GM23248 (cell line): ENCODE measurements at regions not wholly inside any gene's neighbourhood (a gene's known extent, or its start where the extent isn't known, plus 50 kb on each side); places are given as distances from the start of the nearest gene placed in this dataset.

Source experiments
- DNase-seq: peaks from one replicate; pipeline ENCODE4 v3.0.0-alpha.2; 2015
- H2AFZ ChIP-seq: fragments of 200-600 bp; sonication (generic); 2 replicates; pipeline ENCODE4 v1.6.1; 2016; ENCODE audit warnings: antibody characterized with exemption
- H3F3A ChIP-seq: fragments of 200-600 bp; sonication (generic); 2 replicates; pipeline ENCODE4 v1.6.1; 2016; ENCODE audit warnings: mild to moderate bottlenecking, antibody characterized with exemption, mixed run types; ENCODE audit not compliant: insufficient read depth
- H3K27ac ChIP-seq: fragments of 200-600 bp; sonication (generic); 2 replicates; pipeline ENCODE4 v1.5.1; 2016; ENCODE audit warnings: mild to moderate bottlenecking
- H3K27me3 ChIP-seq: fragments of 200-600 bp; sonication (generic); replicated peaks from 2 replicates; pipeline ENCODE4 v1.6.1; 2016; ENCODE audit warnings: mild to moderate bottlenecking; ENCODE audit not compliant: insufficient read depth
- H3K36me3 ChIP-seq: fragments of 200-600 bp; sonication (generic); 2 replicates; pipeline ENCODE4 v1.6.1; 2016; ENCODE audit warnings: low read depth, mild to moderate bottlenecking
- H3K4me1 ChIP-seq: fragments of 200-600 bp; sonication (generic); 2 replicates; pipeline ENCODE4 v1.6.1; 2016; ENCODE audit warnings: mild to moderate bottlenecking; ENCODE audit not compliant: insufficient read depth
- H3K4me2 ChIP-seq: fragments of 200-600 bp; sonication (generic); one replicate; pipeline ENCODE4 v1.6.1; 2016; ENCODE audit warnings: mild to moderate bottlenecking; ENCODE audit not compliant: unreplicated experiment
- H3K4me3 ChIP-seq: fragments of 200-600 bp; sonication (generic); 2 replicates; pipeline ENCODE4 v1.5.1; 2016; ENCODE audit warnings: mild to moderate bottlenecking
- H3K79me2 ChIP-seq: fragments of 200-600 bp; sonication (generic); 2 replicates; pipeline ENCODE4 v1.6.1; 2016; ENCODE audit warnings: mild to moderate bottlenecking; ENCODE audit not compliant: insufficient read depth
- H3K9ac ChIP-seq: fragments of 200-600 bp; sonication (generic); 2 replicates; pipeline ENCODE4 v1.6.1; 2016; ENCODE audit warnings: mild to moderate bottlenecking
- H3K9me2 ChIP-seq: fragments of 200-600 bp; sonication (generic); 2 replicates; pipeline ENCODE4 v1.6.1; 2016; ENCODE audit warnings: mixed run types, mild to moderate bottlenecking, moderate library complexity; ENCODE audit not compliant: insufficient read depth
- H3K9me3 ChIP-seq: fragments of 200-600 bp; sonication (generic); one replicate; pipeline ENCODE4 v1.6.1; 2017; ENCODE audit warnings: low read depth
- H4K20me1 ChIP-seq: fragments of 200-600 bp; sonication (generic); 2 replicates; pipeline ENCODE4 v1.6.0; 2016; ENCODE audit not compliant: insufficient read depth
- EZH2 ChIP-seq: fragments of 200-600 bp; sonication (generic); IDR thresholded peaks from 2 replicates; pipeline ENCODE4 v1.6.1; 2018; ENCODE audit warnings: antibody characterized with exemption, mild to moderate bottlenecking; ENCODE audit not compliant: insufficient read depth, poor library complexity, severe bottlenecking
- EZH2phosphoT487 ChIP-seq: fragments of 200-600 bp; sonication (generic); IDR thresholded peaks from 2 replicates; pipeline ENCODE4 v1.6.1; 2018; ENCODE audit warnings: antibody characterized with exemption, moderate library complexity, mild to moderate bottlenecking, low read depth; ENCODE audit not compliant: insufficient read depth
- WGBS, 2 experiments: methylation state at CpG; one replicate each; pipeline ENCODE4 v1.1.6; 2015 to 2017; ENCODE audit warnings: low lambda C conversion rate in 2 of 2, low coverage in 1 of 2; ENCODE audit errors: missing lambda C conversion rate in 2 of 2; 5-methylcytosine and 5-hydroxymethylcytosine counted together
- in situ Hi-C: fragments of 300-500 bp; cut with MboI; formaldehyde crosslinking; loops from 2 replicates; pipeline ENCODE4 v1.15.0; 2020

DNA sequence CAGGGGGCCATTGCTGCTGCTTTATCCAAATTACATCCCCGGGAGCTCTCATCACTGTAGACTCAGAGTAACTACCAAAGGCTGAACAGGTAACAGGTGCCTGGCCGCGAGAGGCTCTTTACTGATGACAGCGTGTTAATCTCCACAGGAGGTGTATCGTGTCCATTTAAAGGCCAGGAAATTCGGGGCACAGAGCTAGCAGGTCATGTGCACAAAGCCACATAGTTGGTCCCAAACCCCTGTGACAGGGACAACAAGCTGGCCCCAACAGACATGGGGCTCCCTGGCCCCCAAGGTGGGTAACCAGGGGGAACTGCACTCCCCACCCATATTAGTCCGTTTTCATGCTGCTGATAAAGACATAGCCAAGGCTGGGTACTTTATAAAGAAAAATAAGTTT is 55.3 kb upstream of the RBFOX3 start:
- no peak for TF ChIP-seq EZH2phosphoT487
- no peak for TF ChIP-seq EZH2

DNA sequence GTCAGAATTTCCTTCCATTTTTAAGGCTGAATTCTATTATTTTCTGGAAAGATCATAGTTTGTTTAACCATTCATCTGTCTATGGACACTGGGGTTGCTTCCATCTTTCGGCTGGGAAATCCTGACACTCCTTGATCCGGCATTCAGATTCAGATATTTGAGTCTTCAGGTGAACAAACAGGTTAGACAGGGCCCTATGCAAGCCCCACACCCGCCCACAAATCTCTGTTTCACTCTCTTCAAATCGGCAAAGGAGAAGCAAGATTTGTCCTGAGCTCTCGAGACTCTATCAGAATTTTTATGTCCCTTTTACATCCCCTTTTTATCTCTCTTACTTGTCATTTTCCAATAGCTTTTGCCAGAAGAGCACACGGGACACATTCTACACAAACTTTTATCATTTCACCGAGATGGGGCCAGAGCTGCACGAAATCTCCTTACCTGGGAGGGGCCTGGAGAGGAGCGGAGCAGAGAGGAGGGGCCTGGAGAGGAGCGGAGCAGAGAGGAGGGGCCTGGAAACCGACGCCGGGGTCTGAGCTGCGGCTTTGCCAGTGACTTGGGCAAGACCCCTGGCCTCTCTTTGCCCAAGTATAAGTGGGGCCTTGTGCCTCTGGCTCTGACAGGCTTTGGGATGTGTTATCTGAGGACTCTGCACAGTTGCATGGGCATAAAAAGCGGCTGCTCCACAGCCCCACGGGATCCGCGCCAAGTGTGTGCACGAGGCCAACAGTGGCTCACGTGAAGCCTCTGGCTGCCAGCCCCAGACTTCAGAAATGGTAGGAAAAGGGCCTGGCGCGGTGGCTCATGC is 54.3 kb upstream of the RBFOX3 start:
- H3K27ac ChIP-seq, result no peak overlapping the region
- in situ Hi-C loops, result no loop called here
- H3K9me3 ChIP-seq, result no peaks in the 10 kb centered on the region
- H3K4me2 ChIP-seq, result no peak overlapping the region
- no peaks in the 10 kb centered on the region for H3K9me2 ChIP-seq
- no peak overlapping the region for H3K9ac ChIP-seq
- H3K27me3 ChIP-seq, result no peaks in the 10 kb centered on the region; the same call in none of the 2 replicates
- no peaks in the 10 kb centered on the region for H3K4me1 ChIP-seq
- no peak overlapping the region for H3K4me3 ChIP-seq
- no peak overlapping the region for H2AFZ ChIP-seq
- peak; percentile 28 for DNase-seq
- TF ChIP-seq EZH2 (no peak), EZH2phosphoT487 (no peak)
- no peaks in the 10 kb centered on the region for H3F3A ChIP-seq
- H3K79me2 ChIP-seq, result no peaks in the 10 kb centered on the region
- no peaks in the 10 kb centered on the region for H3K36me3 ChIP-seq
- 9% methylated on average over 21 to 22 of the region's 22 CpGs for WGBS, 2 experiments
- no peaks in the 10 kb centered on the region for H4K20me1 ChIP-seq

More for the DNA sequence above, 55.3 kb upstream of the RBFOX3 start:
- Histone ChIP-seq H3K4me2 (no peak overlapping the region), H3K9me2 (no peaks in the 10 kb centered on the region), H3K4me1 (no peaks in the 10 kb centered on the region), H3K9me3 (no peaks in the 10 kb centered on the region), H3K27me3 (no peaks in the 10 kb centered on the region; the same call in none of the 2 replicates), H2AFZ (no peak overlapping the region), H3K36me3 (no peaks in the 10 kb centered on the region), H3K27ac (no peak overlapping the region), H3K4me3 (no peak overlapping the region), H4K20me1 (no peaks in the 10 kb centered on the region), H3F3A (no peaks in the 10 kb centered on the region), H3K79me2 (no peaks in the 10 kb centered on the region), H3K9ac (no peak overlapping the region)
- in situ Hi-C loops, result no loop called here
- no peak for DNase-seq
- WGBS, 2 experiments, result 48 to 57% methylated on average over 7 of the region's 7 CpGs

DNA sequence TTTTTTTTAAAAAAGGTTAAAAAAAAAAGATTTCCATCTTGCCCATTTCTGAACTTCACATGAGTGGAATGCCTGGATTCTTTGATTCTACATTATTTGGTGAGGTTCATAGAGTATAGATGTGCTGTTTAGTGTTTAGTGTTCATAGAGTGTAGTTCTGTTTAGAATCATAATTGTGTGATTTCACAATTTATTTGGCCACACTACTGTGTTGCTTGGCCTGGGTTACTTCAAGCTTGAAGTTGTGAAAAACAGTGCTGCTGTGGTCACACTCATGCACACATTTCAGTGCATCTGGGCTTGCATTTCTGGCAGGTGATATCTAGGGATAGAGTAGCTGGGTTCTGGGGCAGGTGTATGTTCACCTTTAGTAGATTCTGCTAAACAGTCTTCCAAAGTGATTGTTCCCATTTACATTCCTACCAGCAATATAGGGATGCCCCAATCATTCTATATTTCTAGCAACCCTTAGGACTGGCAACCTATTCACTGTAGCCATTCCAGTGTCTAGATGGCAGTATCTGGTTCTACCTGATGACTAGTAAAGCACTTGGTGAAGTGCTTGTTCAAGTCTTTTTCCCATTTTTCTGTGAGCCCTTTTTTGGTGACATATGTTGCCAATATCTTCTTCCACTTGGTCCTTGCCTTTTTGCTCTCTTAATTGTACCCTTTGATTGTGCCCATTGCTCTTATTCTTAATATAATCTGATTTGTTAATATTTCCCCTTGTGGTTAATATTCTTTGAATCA is 50.6 kb upstream of the RBFOX3 start:
- H3K9me3 ChIP-seq, result no peaks in the 10 kb centered on the region
- no peak for DNase-seq
- no peak overlapping the region for H3K4me2 ChIP-seq
- peaks cover 8% of the 10 kb centered on the region for H3K27me3 ChIP-seq
- H3K79me2 ChIP-seq, result no peaks in the 10 kb centered on the region
- TF ChIP-seq EZH2 (no peak), EZH2phosphoT487 (no peak)
- in situ Hi-C loops, result no loop called here
- no peak overlapping the region for H2AFZ ChIP-seq
- H3K9ac ChIP-seq, result no peak overlapping the region
- no peaks in the 10 kb centered on the region for H4K20me1 ChIP-seq
- no peaks in the 10 kb centered on the region for H3K4me1 ChIP-seq
- no peaks in the 10 kb centered on the region for H3F3A ChIP-seq
- H3K4me3 ChIP-seq, result no peak overlapping the region
- no peaks in the 10 kb centered on the region for H3K36me3 ChIP-seq
- no peak overlapping the region for H3K27ac ChIP-seq
- H3K9me2 ChIP-seq, result no peaks in the 10 kb centered on the region
